ENCODE measurements at regions not wholly inside any gene's neighbourhood (a gene's known extent, or its start where the extent isn't known, plus 50 kb on each side); places are given as distances from the start of the nearest gene placed in this dataset.

GRCh38 chr4:65139998-65140397 lies 530.3 kb downstream of the EPHA5 start:
- DNase-seq (ENCODE audit: low read depth in 4 of 4, low spot score in 2 of 4), result no peak

- no peak for DNase-seq (ENCODE audit: low read depth in 4 of 4, low spot score in 2 of 4)
Measured at GRCh38 chr4:65126200-65126599, 544.1 kb downstream of the EPHA5 start.

- DNase-seq (ENCODE audit: low read depth in 4 of 4, low spot score in 2 of 4), result no peak
Measured at GRCh38 chr4:65120287-65120686, 550.0 kb downstream of the EPHA5 start.

GRCh38 chr4:65102419-65102818 lies 567.9 kb downstream of the EPHA5 start:
- no peak for DNase-seq (ENCODE audit: low read depth in 4 of 4, low spot score in 2 of 4)

- DNase-seq (ENCODE audit: low read depth in 4 of 4, low spot score in 2 of 4), result no peak
Measured at GRCh38 chr4:65096630-65097029, 573.7 kb downstream of the EPHA5 start.

- no peak for DNase-seq (ENCODE audit: low read depth in 4 of 4, low spot score in 2 of 4)
Measured at GRCh38 chr4:65089666-65090065, 580.6 kb downstream of the EPHA5 start.

GRCh38 chr4:65083076-65083475 lies 587.2 kb downstream of the EPHA5 start:
- DNase-seq (ENCODE audit: low read depth in 4 of 4, low spot score in 2 of 4), result no peak

- no peak for DNase-seq (ENCODE audit: low read depth in 4 of 4, low spot score in 2 of 4)
Measured at GRCh38 chr4:65071564-65071963, 598.7 kb downstream of the EPHA5 start.

- no peak for DNase-seq (ENCODE audit: low read depth in 4 of 4, low spot score in 2 of 4)
Measured at GRCh38 chr4:65069177-65069576, 601.1 kb downstream of the EPHA5 start.

- no peak for DNase-seq (ENCODE audit: low read depth in 4 of 4, low spot score in 2 of 4)
Measured at GRCh38 chr4:65066106-65066505, 604.2 kb downstream of the EPHA5 start.

GRCh38 chr4:65063601-65064000 lies 606.7 kb downstream of the EPHA5 start:
- no peak for DNase-seq (ENCODE audit: low read depth in 4 of 4, low spot score in 2 of 4)

- no peak for DNase-seq (ENCODE audit: low read depth in 4 of 4, low spot score in 2 of 4)
Measured at GRCh38 chr4:65050786-65051185, 619.5 kb downstream of the EPHA5 start.

GRCh38 chr4:65046192-65047133 lies 623.8 kb downstream of the EPHA5 start:
- DNase-seq (ENCODE audit: low read depth in 4 of 4, low spot score in 2 of 4), result no peak

GRCh38 chr4:65033899-65034298 lies 624.6 kb upstream of the TECRL start:
- DNase-seq (ENCODE audit: low read depth in 4 of 4, low spot score in 2 of 4), result no peak

GRCh38 chr4:65028592-65028991 lies 619.3 kb upstream of the TECRL start:
- no peak for DNase-seq (ENCODE audit: low read depth in 4 of 4, low spot score in 2 of 4)

- DNase-seq (ENCODE audit: low read depth in 4 of 4, low spot score in 2 of 4), result no peak
Measured at GRCh38 chr4:65023883-65024670, 614.8 kb upstream of the TECRL start.

GRCh38 chr4:65023081-65023480 lies 613.8 kb upstream of the TECRL start:
- no peak for DNase-seq (ENCODE audit: low read depth in 4 of 4, low spot score in 2 of 4)

- DNase-seq (ENCODE audit: low read depth in 4 of 4, low spot score in 2 of 4), result no peak
Measured at GRCh38 chr4:65021737-65022136, 612.5 kb upstream of the TECRL start.

- DNase-seq (ENCODE audit: low read depth in 4 of 4, low spot score in 2 of 4), result no peak
Measured at GRCh38 chr4:65021149-65021548, 611.9 kb upstream of the TECRL start.

GRCh38 chr4:65019775-65020174 lies 610.5 kb upstream of the TECRL start:
- DNase-seq (ENCODE audit: low read depth in 4 of 4, low spot score in 2 of 4), result no peak

- DNase-seq (ENCODE audit: low read depth in 4 of 4, low spot score in 2 of 4), result no peak
Measured at GRCh38 chr4:65018313-65018712, 609.1 kb upstream of the TECRL start.

GRCh38 chr4:65014078-65014477 lies 604.8 kb upstream of the TECRL start:
- DNase-seq (ENCODE audit: low read depth in 4 of 4, low spot score in 2 of 4), result no peak
